Transverse colon (tissue), 3 donors: ENCODE measurements at regions not wholly inside any gene's neighbourhood (a gene's known extent, or its start where the extent isn't known, plus 50 kb on each side); places are given as distances from the start of the nearest gene placed in this dataset.

Experiments used
- CTCF ChIP-seq, 5 experiments: fragments of 200-600 bp in 3 of 5; fragments of 450-650 bp in 2 of 5; sonication (generic) in 3 of 5; IDR thresholded peaks; 1 replicate in 2 of 5; 2 replicates in 3 of 5; pipeline ENCODE4 v1.5.1; 2016 to 2017; ENCODE audit warnings: antibody characterized with exemption in 5 of 5, inconsistent platforms in 3 of 5, mild to moderate bottlenecking in 2 of 5, moderate library complexity in 1 of 5
- EP300 ChIP-seq: sonication (generic); formaldehyde crosslinking; IDR thresholded peaks from one replicate; pipeline ENCODE4 v1.6.1; 2017; ENCODE audit warnings: antibody characterized with exemption, low read depth
- POLR2A ChIP-seq: fragments of 450-650 bp; IDR thresholded peaks from one replicate; pipeline ENCODE4 v1.6.1; 2016; ENCODE audit warnings: antibody characterized with exemption, mild to moderate bottlenecking, moderate library complexity

GRCh38 chr11:70525006-70525405, 126.7 kb downstream of the CTTN start:
- TF ChIP-seq CTCF (IDR thresholded peaks at IDR 0.05) (no peak), EP300 (no peak), POLR2A (no peak)
